ENCODE measurements at regions not wholly inside any gene's neighbourhood (a gene's known extent, or its start where the extent isn't known, plus 50 kb on each side); places are given as distances from the start of the nearest gene placed in this dataset.
"Not testable (repeated sequence)": the region's sequence is repeated elsewhere in the genome, so short reads cannot be mapped to it uniquely, and the experiment has no call there.

GRCh38 chr4:17012451-17012850 is 114.0 kb upstream of the LDB2 start:
- DNase-seq (ENCODE audit: low read depth in 2 of 2): no peak

DNA sequence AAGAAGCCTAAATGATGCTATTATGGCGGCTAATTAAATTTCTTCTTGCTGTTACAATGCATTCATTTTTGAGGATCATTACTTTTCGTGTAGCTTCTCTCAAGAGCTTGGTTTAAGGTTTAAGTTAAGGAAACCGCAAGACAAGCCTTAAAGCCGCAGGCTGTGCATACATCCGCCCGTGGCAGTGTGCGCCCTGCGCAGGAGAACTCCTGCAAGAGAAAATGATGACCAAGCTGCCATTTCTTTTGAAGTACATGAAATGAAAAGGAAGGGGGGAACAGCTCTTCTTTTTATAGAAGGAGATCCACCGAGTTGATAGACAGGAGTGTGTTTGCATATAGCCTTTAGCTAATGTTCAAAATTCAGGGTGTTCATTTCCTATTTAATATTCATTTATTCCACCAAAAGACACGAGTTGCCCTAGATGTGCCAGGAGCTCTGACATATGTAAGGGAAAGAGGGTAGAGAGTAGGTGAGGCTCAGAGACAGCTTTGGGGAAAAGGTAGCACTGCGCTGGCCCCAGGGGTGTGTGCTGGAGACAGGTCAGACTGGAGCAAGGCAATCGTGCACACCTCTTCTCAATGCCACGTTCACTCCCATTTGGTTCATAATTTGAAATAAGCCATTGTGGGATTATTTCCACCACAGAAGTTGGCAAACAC is 112.1 kb upstream of the LDB2 start:
- no peak for DNase-seq (ENCODE audit: low read depth in 2 of 2)

DNA sequence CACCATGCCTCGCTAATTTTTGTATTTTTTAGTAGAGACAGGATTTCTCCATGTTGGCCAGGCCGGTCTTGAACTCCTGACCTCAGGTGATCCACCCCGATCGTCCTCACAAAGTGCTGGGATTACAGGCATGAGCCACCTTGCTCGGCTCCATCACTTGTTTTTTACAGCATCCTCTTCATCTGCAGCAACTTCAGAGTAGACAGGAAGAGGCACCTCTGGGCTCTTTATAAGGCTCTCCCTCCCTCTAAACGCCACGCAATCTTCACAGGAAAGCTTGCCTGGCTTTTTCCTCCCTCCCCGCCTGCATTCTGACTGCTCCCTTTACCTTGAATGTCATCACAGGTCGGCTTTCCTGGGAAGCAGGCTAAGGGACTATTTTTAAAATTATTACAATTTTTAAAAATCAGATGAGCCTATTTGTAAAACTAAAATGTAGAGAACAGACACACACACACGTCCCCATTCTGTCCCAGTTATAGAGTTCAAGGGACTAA is 111.5 kb upstream of the LDB2 start:
- no peak for DNase-seq (ENCODE audit: low read depth in 2 of 2)

DNA sequence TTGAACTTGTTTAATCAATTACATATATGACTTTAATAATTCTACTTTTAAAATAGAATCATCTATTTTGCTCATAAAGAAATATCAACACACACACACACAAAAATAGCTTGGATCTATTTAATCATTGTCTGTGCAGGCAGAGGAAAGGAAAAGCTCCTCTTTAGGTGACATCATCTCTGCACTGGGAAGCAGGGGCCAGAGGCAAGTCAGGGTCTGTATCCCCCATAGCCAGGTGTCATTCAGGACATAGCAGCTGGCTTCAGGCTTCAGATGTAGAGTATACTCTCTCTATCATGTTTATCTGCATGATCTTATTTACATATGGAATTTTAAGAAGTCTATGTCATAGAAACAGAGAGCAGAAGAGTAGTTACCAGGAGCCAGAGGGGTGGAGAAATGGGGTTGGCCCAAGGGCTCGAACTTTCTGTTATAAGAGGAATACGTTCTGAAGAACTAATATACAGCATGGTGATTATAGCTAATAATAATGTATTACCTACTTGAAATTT is 110.4 kb upstream of the LDB2 start:
- DNase-seq (ENCODE audit: low read depth in 2 of 2): no peak

DNA sequence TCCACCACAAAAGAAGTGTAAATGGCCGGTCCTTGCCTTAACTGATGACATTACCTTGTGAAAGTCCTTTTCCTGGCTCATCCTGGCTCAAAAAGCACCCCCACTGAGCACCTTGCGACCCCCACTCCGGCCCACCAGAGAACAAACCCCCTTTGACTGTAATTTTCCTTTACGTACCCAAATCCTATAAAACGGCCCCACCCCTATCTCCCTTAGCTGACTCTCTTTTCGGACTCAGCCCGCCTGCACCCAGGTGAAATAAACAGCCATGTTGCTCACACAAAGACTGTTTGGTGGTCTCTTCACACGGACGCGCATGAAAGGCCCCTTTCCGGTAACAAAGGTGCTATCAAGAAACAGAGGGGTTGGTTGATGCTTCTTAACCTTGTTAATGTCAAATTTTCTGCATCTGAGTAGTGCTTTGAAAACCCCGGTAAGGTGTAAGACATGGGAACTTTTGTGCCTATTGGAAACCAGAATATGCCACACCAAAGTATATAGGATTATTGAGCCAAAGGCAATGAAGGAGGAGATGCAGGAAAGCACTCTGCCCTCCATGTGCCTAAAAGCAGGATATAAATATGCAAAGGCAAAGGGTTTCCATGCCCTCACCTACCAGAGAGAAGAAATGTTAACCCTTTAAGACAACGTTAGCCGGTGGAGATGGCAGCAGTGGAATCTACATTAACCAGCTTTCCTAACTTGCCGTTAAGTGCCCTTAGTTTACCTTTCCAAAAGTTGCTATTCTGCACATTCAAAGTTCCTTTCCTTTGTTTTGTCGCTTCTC is 105.4 kb upstream of the LDB2 start:
- not testable (repeated sequence) for DNase-seq (ENCODE audit: low read depth in 2 of 2)

GRCh38 chr4:16995451-16995850 is 97.0 kb upstream of the LDB2 start:
- DNase-seq (ENCODE audit: low read depth in 2 of 2): no peak

DNA sequence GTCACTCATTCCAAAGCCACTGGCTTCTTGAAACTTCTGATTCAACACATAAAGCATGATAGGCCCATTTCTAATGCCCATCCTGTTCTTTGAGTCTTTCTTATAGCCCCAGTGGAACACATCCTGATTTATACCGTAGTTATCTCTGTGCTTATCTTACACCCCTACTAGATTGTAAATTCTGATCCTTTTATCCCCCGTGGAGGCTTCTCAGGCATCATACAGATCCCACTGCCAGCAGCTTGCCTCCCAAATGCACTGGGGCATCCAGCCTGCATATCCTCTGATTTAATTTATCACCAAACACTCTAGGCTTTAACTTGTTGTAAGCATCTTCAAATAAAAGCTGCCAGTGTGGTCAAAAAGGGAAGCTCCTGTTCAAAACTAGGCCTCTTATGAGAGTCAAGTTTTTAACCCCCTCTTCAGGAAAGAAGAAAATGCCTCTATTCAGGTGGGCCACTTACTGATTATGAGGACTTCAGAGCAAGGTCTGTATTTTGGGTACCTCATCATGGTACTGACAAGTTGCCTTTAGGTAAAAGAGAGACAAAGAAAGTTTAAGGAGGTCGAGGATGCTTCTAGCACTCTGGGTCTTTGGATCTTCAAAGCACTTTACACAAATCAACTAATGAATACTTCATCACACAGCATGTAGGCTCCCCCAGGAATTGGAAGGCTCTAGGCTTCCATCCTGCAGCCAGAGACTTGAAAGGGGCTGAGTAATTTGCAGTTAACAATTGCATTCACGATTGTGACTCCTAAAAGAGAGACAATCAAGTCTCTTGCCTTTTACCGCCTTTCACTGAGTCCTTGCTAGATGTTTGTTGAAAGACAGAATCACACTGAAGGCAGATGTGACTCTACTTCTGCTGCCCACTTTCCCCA is 95.8 kb upstream of the LDB2 start:
- no peak for DNase-seq (ENCODE audit: low read depth in 2 of 2)

DNA sequence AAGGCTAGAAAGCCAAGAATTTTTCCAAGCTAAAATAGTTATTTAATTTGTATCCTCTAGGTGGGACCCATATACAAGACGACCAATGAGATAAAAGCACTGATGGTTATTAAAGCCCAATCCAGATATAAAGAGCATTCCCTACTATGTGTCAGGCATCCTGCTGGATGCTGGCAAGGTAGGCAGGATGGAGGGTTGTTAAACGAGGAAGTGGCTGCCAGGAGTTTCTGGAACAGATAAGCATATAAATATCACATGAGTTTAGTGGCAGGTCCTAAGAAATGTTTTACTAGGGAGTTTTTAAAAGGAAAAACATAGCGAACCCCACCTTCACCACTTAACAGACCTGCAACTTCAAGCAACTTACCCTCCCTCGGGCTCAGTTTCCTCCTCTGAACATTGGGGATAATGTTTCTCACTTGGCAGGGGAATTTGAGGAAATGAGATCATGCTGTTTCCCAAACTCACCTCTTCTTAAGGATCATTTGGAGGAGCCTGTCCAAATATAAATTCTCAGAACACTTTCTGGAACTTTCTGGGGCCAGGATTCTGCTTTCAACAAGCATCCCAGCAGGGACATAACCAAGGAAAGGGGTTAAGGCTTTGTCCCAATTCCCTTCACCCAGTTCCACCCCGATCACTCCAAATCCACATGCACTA is 94.3 kb upstream of the LDB2 start:
- DNase-seq (ENCODE audit: low read depth in 2 of 2): no peak

GRCh38 chr4:16991450-16991849 is 93.0 kb upstream of the LDB2 start:
- DNase-seq (ENCODE audit: low read depth in 2 of 2): no peak

DNA sequence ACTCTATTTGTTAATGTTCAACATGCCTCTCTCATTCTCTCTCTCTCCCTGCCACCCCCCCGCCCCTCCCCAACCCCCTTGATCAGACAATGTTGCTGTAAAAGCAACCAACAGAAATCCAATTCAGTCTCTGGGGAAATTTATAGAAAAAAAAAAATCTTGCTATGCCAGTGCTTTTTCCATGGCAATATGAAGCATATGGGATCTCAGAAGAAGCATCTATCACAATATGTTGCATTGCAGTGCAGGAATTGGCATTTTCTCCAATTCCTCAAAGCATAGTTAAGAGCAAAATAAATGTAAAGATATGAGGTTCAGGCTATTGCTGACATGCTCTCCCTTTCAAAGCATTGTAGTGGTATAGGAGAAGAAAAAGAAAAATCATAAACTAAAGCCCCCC is 90.9 kb upstream of the LDB2 start:
- DNase-seq (ENCODE audit: low read depth in 2 of 2): no peak

- DNase-seq (ENCODE audit: low read depth in 2 of 2): no peak
Observed at GRCh38 chr4:16988814-16989213, 90.4 kb upstream of the LDB2 start.

DNA sequence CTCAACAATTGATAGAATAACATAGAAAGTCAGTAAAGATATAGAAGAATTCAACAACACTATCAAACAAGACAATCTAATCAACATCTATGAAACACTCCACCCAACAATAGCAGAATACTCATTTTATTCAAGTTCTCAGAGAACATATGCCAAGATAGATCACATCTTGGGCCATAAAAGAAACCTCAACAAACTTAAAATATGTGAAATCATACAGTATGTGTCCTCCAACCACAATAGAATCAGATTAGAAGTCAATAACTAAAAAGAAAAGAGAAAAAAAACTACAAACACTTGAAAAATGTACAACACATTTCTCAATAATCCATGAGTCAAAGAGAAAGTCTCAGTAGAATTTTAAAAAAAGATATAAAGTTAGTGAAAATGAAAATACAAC is 78.6 kb upstream of the LDB2 start:
- DNase-seq (ENCODE audit: low read depth in 2 of 2): no peak

DNA sequence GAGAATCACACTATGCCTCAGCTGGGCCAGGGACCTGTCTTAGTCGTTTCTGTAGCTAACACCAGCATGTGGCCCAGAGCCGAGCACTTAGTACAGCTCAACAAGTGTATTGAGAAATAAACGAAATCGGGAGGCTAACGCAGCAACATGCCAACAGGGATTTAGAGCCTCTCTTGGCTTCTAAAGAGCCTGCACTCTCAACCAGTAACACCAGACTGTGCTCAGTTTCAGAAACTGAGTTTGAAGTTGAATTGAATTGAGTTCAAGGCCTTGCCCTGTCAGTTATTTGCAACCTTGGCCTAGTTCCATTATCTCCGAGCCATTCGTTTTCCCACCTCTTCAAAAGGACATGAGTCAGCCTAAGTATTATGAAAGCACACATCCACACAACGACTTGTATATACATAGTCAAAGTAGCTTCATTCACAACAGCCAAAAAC is 71.3 kb upstream of the LDB2 start:
- no peak for DNase-seq (ENCODE audit: low read depth in 2 of 2)

GRCh38 chr4:16967722-16968121 is 69.3 kb upstream of the LDB2 start:
- no peak for DNase-seq (ENCODE audit: low read depth in 2 of 2)

GRCh38 chr4:16959305-16959704 is 60.9 kb upstream of the LDB2 start:
- DNase-seq (ENCODE audit: low read depth in 2 of 2): no peak

GRCh38 chr4:16952896-16953630 is 54.6 kb upstream of the LDB2 start:
- no peak for DNase-seq (ENCODE audit: low read depth in 2 of 2)

GRCh38 chr4:16952462-16952871 is 54.0 kb upstream of the LDB2 start:
- DNase-seq (ENCODE audit: low read depth in 2 of 2): no peak
